Endothelial cell of umbilical vein (primary cell): ENCODE measurements at regions not wholly inside any gene's neighbourhood (a gene's known extent, or its start where the extent isn't known, plus 50 kb on each side); places are given as distances from the start of the nearest gene placed in this dataset.

Experiments
- BruUV-seq: library from RNA; stranded (reverse); fragments of 400-500 nt; replicated peaks from 2 replicates; lab custom pipeline; 2021; lab: Mats Ljungman, UMichigan
- CTCF ChIA-PET: fragments of 300-600, 350-600 bp; sonication (Branson Sonifier 250); formaldehyde crosslinking; loops from one replicate; lab custom pipeline; 2021; ENCODE audit warnings: antibody characterized with exemption, inconsistent platforms; lab: Charles Lee
- POLR2A ChIA-PET: fragments of 300-600, 350-600 bp; sonication (Branson Sonifier 250); formaldehyde crosslinking; loops from one replicate; lab custom pipeline; 2021; ENCODE audit warnings: antibody characterized with exemption, inconsistent platforms; lab: Charles Lee
- DNase-seq: peaks from one replicate; pipeline ENCODE4 v3.0.0-alpha.2; 2011; ENCODE audit warnings: low read depth, low spot score
- FAIRE-seq: peaks from 2 replicates; lab custom pipeline; 2011; peaks lifted over from hg19 to GRCh38; lab: Jason Lieb, UNC
- H2AFZ ChIP-seq: 2 replicates; pipeline ENCODE4 v1.6.0; 2012; ENCODE audit warnings: low read depth, low read length, control low read depth, inconsistent platforms
- H3K27ac ChIP-seq: 2 replicates; pipeline ENCODE4 v1.5.1; 2011; ENCODE audit warnings: low read depth, mild to moderate bottlenecking, control low read depth, low read length, moderate library complexity; ENCODE audit not compliant: insufficient read depth
- H3K27me3 ChIP-seq, 2 experiments: 2 replicates each; pipeline versions ENCODE4 v1.6.0 to v1.6.1; 2011; ENCODE audit warnings: low read length in 2 of 2, mixed read lengths in 1 of 2; ENCODE audit not compliant: control insufficient read depth in 2 of 2, insufficient read depth in 2 of 2
- H3K36me3 ChIP-seq, 2 experiments: 2 replicates in 1 of 2; 3 replicates in 1 of 2; pipeline ENCODE4 v1.5.1; 2011; ENCODE audit warnings: low read length in 2 of 2, mild to moderate bottlenecking in 1 of 2, moderate library complexity in 1 of 2; ENCODE audit not compliant: control insufficient read depth in 2 of 2, insufficient read depth in 2 of 2; ENCODE audit errors: extremely low read depth in 1 of 2
- H3K4me1 ChIP-seq: 3 replicates; pipeline ENCODE4 v1.5.1; 2011; ENCODE audit warnings: mild to moderate bottlenecking, low read length; ENCODE audit not compliant: control insufficient read depth, insufficient read depth; ENCODE audit errors: extremely low read depth
- H3K4me2 ChIP-seq: 2 replicates; pipeline ENCODE4 v1.6.1; 2011; ENCODE audit warnings: low read length, control low read depth, mixed read lengths; ENCODE audit not compliant: insufficient read depth
- H3K4me3 ChIP-seq, 3 experiments: fragments of 200-600 bp in 1 of 3; sonication (generic), shearing (Covaris generic) in 1 of 3; replicated peaks in 1 of 3; 2 replicates each; pipeline ENCODE4 v1.5.1; 2011 to 2016; ENCODE audit warnings: control low read depth in 3 of 3, low read length in 3 of 3, mild to moderate bottlenecking in 2 of 3, inconsistent platforms in 1 of 3, low read depth in 1 of 3, moderate library complexity in 1 of 3; ENCODE audit not compliant: insufficient read depth in 1 of 3
- H3K79me2 ChIP-seq: 2 replicates; pipeline ENCODE4 v1.6.0; 2012; ENCODE audit warnings: low read length, inconsistent platforms; ENCODE audit not compliant: control insufficient read depth, insufficient read depth
- H3K9ac ChIP-seq: replicated peaks from 2 replicates; pipeline ENCODE3; 2011; ENCODE audit warnings: low read length, control low read depth; ENCODE audit not compliant: insufficient read depth; ENCODE audit errors: extremely low read depth
- H3K9me1 ChIP-seq: replicated peaks from 3 replicates; pipeline ENCODE4 v1.6.0; 2011; ENCODE audit warnings: mild to moderate bottlenecking, low read length; ENCODE audit not compliant: control insufficient read depth, insufficient read depth; ENCODE audit errors: extremely low read depth
- H3K9me3 ChIP-seq: replicated peaks from 2 replicates; pipeline ENCODE4 v1.5.1; 2012; ENCODE audit warnings: low read length, inconsistent platforms; ENCODE audit not compliant: control insufficient read depth, insufficient read depth
- H4K20me1 ChIP-seq: replicated peaks from 2 replicates; pipeline ENCODE3; 2011; ENCODE audit warnings: mild to moderate bottlenecking, low read length; ENCODE audit not compliant: control insufficient read depth, insufficient read depth; ENCODE audit errors: extremely low read depth
- CTCF ChIP-seq, 2 donors: IDR thresholded peaks; 1 replicate in 1 of 2; 2 replicates in 1 of 2; pipeline ENCODE4 v1.5.1; 2011; ENCODE audit warnings: low read length in 2 of 2, mild to moderate bottlenecking in 2 of 2, moderate library complexity in 2 of 2, control low read depth in 1 of 2, inconsistent platforms in 1 of 2, low read depth in 1 of 2; ENCODE audit not compliant: insufficient read depth in 1 of 2; ENCODE audit errors: extremely low read depth in 1 of 2
- GATA2 ChIP-seq: IDR thresholded peaks from 2 replicates; pipeline ENCODE4 v1.7.0; 2011; ENCODE audit warnings: low read depth, mild to moderate bottlenecking, moderate library complexity, mixed read lengths, low read length; ENCODE audit not compliant: insufficient read length, insufficient read depth
- JUN ChIP-seq: IDR thresholded peaks from 2 replicates; pipeline ENCODE4 v1.6.1; 2011; ENCODE audit warnings: borderline replicate concordance, low read depth; ENCODE audit not compliant: insufficient read length, insufficient read depth
- MAX ChIP-seq: IDR thresholded peaks from 2 replicates; pipeline ENCODE4 v1.6.1; 2011; ENCODE audit not compliant: insufficient read depth, insufficient read length
- MYC ChIP-seq: IDR thresholded peaks from one replicate; pipeline ENCODE4 v1.6.1; 2011; ENCODE audit warnings: mild to moderate bottlenecking, low read depth, low read length
- POLR2A ChIP-seq: IDR thresholded peaks from 2 replicates; pipeline ENCODE4 v1.6.1; 2012; ENCODE audit warnings: low read depth, mild to moderate bottlenecking, control low read depth, low read length
- dilution Hi-C: fragments of 300-500 bp; cut with MboI; formaldehyde crosslinking; loops from one replicate; pipeline ENCODE4 v1.15.0; 2019; ENCODE audit warnings: low sequenced_read_pairs; ENCODE audit not compliant: extremely low pct_ligation_motif_present
- intact Hi-C: fragments of 100-400 bp; cut with micrococcal nuclease; formaldehyde crosslinking; loops from one replicate; pipeline ENCODE4 v1.10.0; 2022

DNA sequence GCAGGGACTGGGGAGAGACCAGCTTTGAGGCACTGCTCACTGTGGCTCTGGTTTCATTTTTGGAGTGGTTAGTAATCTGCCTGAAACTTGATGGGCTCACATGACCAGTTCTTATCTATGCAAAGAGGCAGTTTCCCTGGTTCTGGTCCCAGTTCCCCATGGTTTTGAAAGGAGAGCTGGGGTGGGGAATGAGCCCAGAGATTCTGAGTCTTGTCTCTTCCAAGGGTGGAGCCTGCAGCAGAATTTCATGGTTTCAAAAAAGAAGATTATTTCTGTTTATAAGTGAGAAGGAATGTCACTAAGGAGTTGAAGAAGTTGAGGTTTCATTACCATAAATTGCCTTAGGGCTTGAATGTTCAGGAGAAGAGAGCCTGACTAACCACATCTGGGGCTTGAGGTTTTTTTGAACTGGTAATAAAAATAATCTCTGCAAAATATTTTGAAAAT, 190.2 kb upstream of the HABP2 start:
- CTCF ChIA-PET = interaction anchor here (1.9 kb wide), 1 partner anchor 21 kb away, joined by 4 read pairs; no protein-coding TSS in a partner anchor
- Histone ChIP-seq H3K27me3 (peaks cover 6 to 7% of the 10 kb centered on the region in 2 experiments), H3K36me3 (no peaks in the 10 kb centered on the region), H3K9me3 (no peaks in the 10 kb centered on the region), H3K27ac (no peak overlapping the region), H2AFZ (no peak overlapping the region), H3K4me2 (no peak overlapping the region), H3K9me1 (no peaks in the 10 kb centered on the region), H3K9ac (no peak overlapping the region), H4K20me1 (no peaks in the 10 kb centered on the region), H3K4me3 (no peak overlapping the region), H3K4me1 (no peaks in the 10 kb centered on the region), H3K79me2 (no peaks in the 10 kb centered on the region)
- DNase-seq (no peak), FAIRE-seq (no peak)
- no peak for TF ChIP-seq POLR2A
- no peak for TF ChIP-seq JUN
- intact Hi-C loops (no loop called here), dilution Hi-C loops (no loop called here)
- POLR2A ChIA-PET = no interaction called here
- BruUV-seq = no TSS peak

DNA sequence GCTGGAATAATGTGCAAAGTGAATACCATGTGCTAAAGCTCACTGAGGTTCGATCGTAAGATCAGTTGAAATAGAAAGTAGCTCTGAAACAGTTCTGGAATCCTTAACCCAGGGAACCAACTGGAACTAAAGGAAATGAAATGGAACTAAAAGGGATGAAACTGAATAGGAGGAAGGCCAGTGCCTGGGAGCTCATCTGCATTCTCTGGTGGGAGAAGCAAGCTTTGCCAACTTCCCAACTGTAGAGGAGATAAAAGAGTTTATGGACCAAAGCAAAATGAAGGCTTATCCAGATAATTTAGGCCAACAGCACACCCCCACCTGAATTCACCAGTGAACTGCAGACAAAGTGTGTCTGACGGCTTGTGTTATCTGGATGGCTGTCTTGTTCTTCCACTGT, 188.6 kb upstream of the HABP2 start:
- no peak overlapping the region for H3K9ac ChIP-seq
- DNase-seq = no peak
- no peak overlapping the region for H2AFZ ChIP-seq
- H3K27me3 ChIP-seq = peaks cover 6 to 7% of the 10 kb centered on the region in 2 experiments
- no peak overlapping the region for H3K27ac ChIP-seq
- TF ChIP-seq MYC = no peak
- no peak for TF ChIP-seq JUN
- TF ChIP-seq POLR2A = no peak
- TF ChIP-seq MAX = no peak
- no peak for TF ChIP-seq GATA2
- TF ChIP-seq CTCF (IDR thresholded peaks at IDR 0.05; ENCODE audit: extremely low read depth in 1 of 2, insufficient read depth in 1 of 2, low read depth in 1 of 2, low read length in 2 of 2) = no peak
- POLR2A ChIA-PET = no interaction called here
- H3K79me2 ChIP-seq = no peaks in the 10 kb centered on the region
- no peak for FAIRE-seq
- dilution Hi-C loops = no loop called here
- no TSS peak for BruUV-seq
- intact Hi-C loops = no loop called here
- no peaks in the 10 kb centered on the region for H3K9me3 ChIP-seq
- no peaks in the 10 kb centered on the region for H4K20me1 ChIP-seq
- H3K4me3 ChIP-seq = no peak overlapping the region
- no peaks in the 10 kb centered on the region for H3K9me1 ChIP-seq
- H3K36me3 ChIP-seq = no peaks in the 10 kb centered on the region
- CTCF ChIA-PET = interaction anchor here (1.9 kb wide), 1 partner anchor 23 kb away, joined by 4 read pairs; no protein-coding TSS in a partner anchor
- H3K4me1 ChIP-seq = no peaks in the 10 kb centered on the region
- H3K4me2 ChIP-seq = no peak overlapping the region
